RWPE1 (cell line): ENCODE measurements at regions not wholly inside any gene's neighbourhood (a gene's known extent, or its start where the extent isn't known, plus 50 kb on each side); places are given as distances from the start of the nearest gene placed in this dataset.

Experiments
- CTCF ChIA-PET: fragments of 350-600 bp; sonication (Branson Sonifier 250); formaldehyde crosslinking; extraction: SDS; loops from one replicate; lab custom pipeline; 2021; lab: Yijun Ruan, JAX
- POLR2A ChIA-PET: fragments of 400-600 bp; formaldehyde crosslinking; extraction: SDS; loops from one replicate; lab custom pipeline; 2020; ENCODE audit warnings: antibody characterized with exemption; ENCODE audit not compliant: low non-redundant PET; lab: Yijun Ruan, JAX
- DNase-seq: peaks from one replicate; pipeline ENCODE4 v3.0.0; 2012; ENCODE audit warnings: low spot score
- H3K27ac ChIP-seq: fragments of 450-650 bp; 2 replicates; pipeline ENCODE4 v1.5.1; 2017
- CTCF ChIP-seq: fragments of 450-650 bp; conservative IDR thresholded peaks from 2 replicates; pipeline ENCODE4 v1.5.1; 2017; ENCODE audit warnings: low read depth, mild to moderate bottlenecking

GRCh38 chr2:134137182-134137611 lies 116.7 kb upstream of the MGAT5 start:
- H3K27ac ChIP-seq = peak overlapping the region; percentile 75
- no peak for TF ChIP-seq CTCF
- ChIA-PET CTCF (interaction anchor here (0.6 to 0.7 kb wide), 2 partner anchors 91 to 314 kb away, joined by 3 to 5 read pairs; no protein-coding TSS in a partner anchor), POLR2A (no interaction called here)
- peak; percentile 89 for DNase-seq

- POLR2A ChIA-PET = no interaction called here
- no peak overlapping the region for H3K27ac ChIP-seq
- DNase-seq = no peak
- CTCF ChIA-PET = no interaction called here
- TF ChIP-seq CTCF = no peak
These were observed 115.8 kb upstream of the MGAT5 start for GRCh38 chr2:134138115-134138514.

GRCh38 chr2:134139611-134140010 lies 114.3 kb upstream of the MGAT5 start:
- CTCF ChIA-PET = no interaction called here
- no peak for TF ChIP-seq CTCF
- no peak for DNase-seq
- POLR2A ChIA-PET = no interaction called here
- no peak overlapping the region for H3K27ac ChIP-seq

GRCh38 chr2:134140251-134140661 lies 113.6 kb upstream of the MGAT5 start:
- DNase-seq = peak; percentile 36
- POLR2A ChIA-PET = no interaction called here

GRCh38 chr2:134141598-134142340 lies 112.1 kb upstream of the MGAT5 start:
- POLR2A ChIA-PET = no interaction called here
- no peak for TF ChIP-seq CTCF
- no peak overlapping the region for H3K27ac ChIP-seq
- no peak for DNase-seq
- CTCF ChIA-PET = no interaction called here

More at GRCh38 chr2:134140251-134140661, 113.6 kb upstream of the MGAT5 start:
- H3K27ac ChIP-seq = no peak overlapping the region
- TF ChIP-seq CTCF = no peak
- CTCF ChIA-PET = interaction anchor here (0.6 kb wide), 1 partner anchor 138 kb away, joined by 3 read pairs; no protein-coding TSS in a partner anchor

- ChIA-PET POLR2A (no interaction called here), CTCF (no interaction called here)
- H3K27ac ChIP-seq = no peak overlapping the region
- no peak for DNase-seq
- TF ChIP-seq CTCF = no peak
These were observed 111.5 kb upstream of the MGAT5 start for GRCh38 chr2:134142341-134142738.
